Esophagus mucosa (tissue), 1 donor: ENCODE measurements at regions not wholly inside any gene's neighbourhood (a gene's known extent, or its start where the extent isn't known, plus 50 kb on each side); places are given as distances from the start of the nearest gene placed in this dataset.
A peak's percentile ranks its signal among the peaks of the same experiment; 100 is the strongest.
"Not testable (repeated sequence)": the region's sequence is repeated elsewhere in the genome, so short reads cannot be mapped to it uniquely, and the experiment has no call there.

ENCODE experiments used
- ATAC-seq: fragments of 200-7000 bp; cut with Tn5 transposase; one replicate; pipeline ENCODE4 v1.9.1; 2020
- donor health status: DM: yes; HTN: yes; CAD: no.

GRCh38 chr9:110095776-110096175 lies 112.2 kb downstream of the C9orf152 start:
- no peak for ATAC-seq

- not testable (repeated sequence) for ATAC-seq
Observed at GRCh38 chr9:110096674-110097073, 111.3 kb downstream of the C9orf152 start.

GRCh38 chr9:110099236-110100095 lies 108.5 kb downstream of the C9orf152 start:
- ATAC-seq, result peak; percentile 15

GRCh38 chr9:110101531-110102161 lies 106.3 kb downstream of the C9orf152 start:
- ATAC-seq, result no peak

GRCh38 chr9:110103257-110103656 lies 104.7 kb downstream of the C9orf152 start:
- no peak for ATAC-seq

- no peak for ATAC-seq
Observed at GRCh38 chr9:110104261-110104809, 103.6 kb downstream of the C9orf152 start.

- ATAC-seq, result no peak
Observed at GRCh38 chr9:110105107-110105506, 102.9 kb downstream of the C9orf152 start.

GRCh38 chr9:110106661-110107060 lies 101.3 kb downstream of the C9orf152 start:
- no peak for ATAC-seq

- ATAC-seq, result no peak
Observed at GRCh38 chr9:110109333-110110092, 98.4 kb downstream of the C9orf152 start.

- no peak for ATAC-seq
Observed at GRCh38 chr9:110110154-110110553, 97.8 kb downstream of the C9orf152 start.

GRCh38 chr9:110111868-110112267 lies 96.1 kb downstream of the C9orf152 start:
- ATAC-seq, result no peak

GRCh38 chr9:110112792-110113191 lies 95.2 kb downstream of the C9orf152 start:
- no peak for ATAC-seq

GRCh38 chr9:110114086-110114858 lies 93.7 kb downstream of the C9orf152 start:
- no peak for ATAC-seq

- ATAC-seq, result no peak
Observed at GRCh38 chr9:110114859-110115201, 93.1 kb downstream of the C9orf152 start.

- no peak for ATAC-seq
Observed at GRCh38 chr9:110115341-110115820, 92.6 kb downstream of the C9orf152 start.

- no peak for ATAC-seq
Observed at GRCh38 chr9:110115826-110116542, 92.0 kb downstream of the C9orf152 start.

GRCh38 chr9:110116543-110116885 lies 91.4 kb downstream of the C9orf152 start:
- no peak for ATAC-seq

GRCh38 chr9:110121170-110121569 lies 86.8 kb downstream of the C9orf152 start:
- no peak for ATAC-seq

GRCh38 chr9:110123341-110124095 lies 84.4 kb downstream of the C9orf152 start:
- no peak for ATAC-seq

- ATAC-seq, result no peak
Observed at GRCh38 chr9:110124439-110124838, 83.5 kb downstream of the C9orf152 start.
